SK-N-SH (cell line): ENCODE measurements at regions not wholly inside any gene's neighbourhood (a gene's known extent, or its start where the extent isn't known, plus 50 kb on each side); places are given as distances from the start of the nearest gene placed in this dataset.

Experiments used
- CTCF ChIA-PET: fragments of 300-600, 350-600 bp; formaldehyde crosslinking; extraction: SDS; loops from one replicate; lab custom pipeline; 2021; lab: Yijun Ruan, JAX
- POLR2A ChIA-PET: fragments of 350-600 bp; sonication (Branson Sonifier 250); formaldehyde crosslinking; extraction: SDS; loops from one replicate; lab custom pipeline; 2020; ENCODE audit warnings: antibody characterized with exemption, inconsistent platforms; lab: Yijun Ruan, JAX
- DNase-seq: peaks from one replicate; pipeline ENCODE4 v3.0.0; 2012
- H2AFZ ChIP-seq: fragments of 200-600 bp; sonication (generic); 2 replicates; pipeline ENCODE4 v1.8.1; 2016; ENCODE audit warnings: antibody characterized with exemption, mild to moderate bottlenecking, low read depth
- H3F3A ChIP-seq: fragments of 200-600 bp; sonication (generic); replicated peaks from 2 replicates; pipeline ENCODE3; 2016; ENCODE audit warnings: antibody characterized with exemption, mild to moderate bottlenecking; ENCODE audit not compliant: insufficient read depth
- H3K27ac ChIP-seq, 2 experiments: fragments of 200-500 bp in 1 of 2; fragments of 200-600 bp in 1 of 2; sonication (Bioruptor generic) in 1 of 2; sonication (generic), shearing (Covaris generic) in 1 of 2; 2 replicates each; pipeline versions ENCODE4 v1.5.1 to v1.6.1; 2014 to 2016; ENCODE audit warnings: low read depth in 2 of 2, inconsistent platforms in 1 of 2, low read length in 1 of 2, mild to moderate bottlenecking in 1 of 2, mixed read lengths in 1 of 2
- H3K27me3 ChIP-seq: fragments of 200-600 bp; sonication (generic), shearing (Covaris generic); 2 replicates; pipeline ENCODE4 v1.6.1; 2016; ENCODE audit warnings: mixed run types; ENCODE audit not compliant: insufficient read depth
- H3K36me3 ChIP-seq, 2 experiments: fragments of 200-500 bp in 1 of 2; fragments of 200-600 bp in 1 of 2; sonication (Bioruptor generic) in 1 of 2; sonication (generic) in 1 of 2; replicated peaks in 1 of 2; 2 replicates each; pipeline versions ENCODE3 to v1.5.1; 2014 to 2016; ENCODE audit warnings: low read length in 1 of 2, mild to moderate bottlenecking in 1 of 2; ENCODE audit not compliant: insufficient read depth in 2 of 2, control insufficient read depth in 1 of 2
- H3K4me1 ChIP-seq, 2 experiments: fragments of 200-500 bp in 1 of 2; fragments of 200-600 bp in 1 of 2; sonication (Bioruptor generic) in 1 of 2; sonication (generic), shearing (Covaris generic) in 1 of 2; 2 replicates each; pipeline versions ENCODE4 v1.5.1 to v1.6.1; 2014 to 2016; ENCODE audit warnings: low read depth in 1 of 2, low read length in 1 of 2, mixed run types in 1 of 2; ENCODE audit not compliant: insufficient read depth in 2 of 2, control insufficient read depth in 1 of 2
- H3K4me2 ChIP-seq: fragments of 200-600 bp; sonication (generic), shearing (Covaris generic); 2 replicates; pipeline ENCODE4 v1.6.1; 2017; ENCODE audit warnings: mixed run types
- H3K4me3 ChIP-seq, 2 experiments: fragments of 200-500 bp in 1 of 2; fragments of 200-600 bp in 1 of 2; sonication (Bioruptor generic) in 1 of 2; sonication (generic), shearing (Covaris generic) in 1 of 2; 2 replicates each; pipeline versions ENCODE4 v1.5.1 to v1.8.1; 2014 to 2016; ENCODE audit warnings: low read depth in 2 of 2, inconsistent platforms in 1 of 2, low read length in 1 of 2, mild to moderate bottlenecking in 1 of 2, mixed read lengths in 1 of 2, moderate library complexity in 1 of 2
- H3K79me2 ChIP-seq: fragments of 200-600 bp; sonication (generic); 2 replicates; pipeline ENCODE4 v1.8.1; 2017; ENCODE audit warnings: mild to moderate bottlenecking; ENCODE audit not compliant: insufficient read depth
- H3K9ac ChIP-seq: fragments of 200-600 bp; sonication (generic); 2 replicates; pipeline ENCODE4 v1.6.1; 2017; ENCODE audit warnings: mixed run types
- H3K9me2 ChIP-seq: fragments of 200-600 bp; sonication (generic); 2 replicates; pipeline ENCODE4 v1.6.1; 2017; ENCODE audit warnings: mixed run types
- H3K9me3 ChIP-seq: fragments of 200-600 bp; sonication (generic); 2 replicates; pipeline ENCODE4 v1.6.1; 2017; ENCODE audit warnings: mixed run types, mild to moderate bottlenecking, moderate library complexity
- H4K20me1 ChIP-seq: fragments of 200-600 bp; sonication (generic); 2 replicates; pipeline ENCODE4 v1.6.1; 2017; ENCODE audit warnings: mild to moderate bottlenecking, mixed run types; ENCODE audit not compliant: insufficient read depth
- CHD2 ChIP-seq: fragments of 150-350 bp; IDR thresholded peaks from 2 replicates; pipeline ENCODE4 v1.6.1; 2018; ENCODE audit warnings: low read length; ENCODE audit not compliant: partially characterized antibody
- CTCF ChIP-seq: fragments of 200-600 bp; sonication (generic); IDR thresholded peaks from 2 replicates; pipeline ENCODE4 v1.6.1; 2017; ENCODE audit warnings: antibody characterized with exemption, mild to moderate bottlenecking, moderate library complexity
- MAX ChIP-seq: IDR thresholded peaks from 2 replicates; pipeline ENCODE4 v1.4.0; 2012; ENCODE audit warnings: low read depth
- MXI1 ChIP-seq: IDR thresholded peaks from 2 replicates; pipeline ENCODE4 v1.6.1; 2012; ENCODE audit warnings: mild to moderate bottlenecking, low read depth, low read length, improper control_type of control experiment
- NRF1 ChIP-seq: IDR thresholded peaks from 2 replicates; pipeline ENCODE4 v1.6.1; 2012; ENCODE audit warnings: low read depth, mild to moderate bottlenecking, low read length
- POLR2AphosphoS5 ChIP-seq: IDR thresholded peaks from 2 replicates; pipeline ENCODE4 v1.6.1; 2012; ENCODE audit warnings: low read depth, low read length
- RAD21 ChIP-seq: IDR thresholded peaks from 2 replicates; pipeline ENCODE4 v1.6.1; 2012; ENCODE audit warnings: mild to moderate bottlenecking, low read length
- REST ChIP-seq: IDR thresholded peaks from 2 replicates; pipeline ENCODE4 v1.6.1; 2012; ENCODE audit warnings: mild to moderate bottlenecking, low read depth, low read length, moderate library complexity
- SIN3A ChIP-seq: IDR thresholded peaks from 2 replicates; pipeline ENCODE4 v1.6.1; 2012; ENCODE audit warnings: low read depth, mild to moderate bottlenecking, low read length, moderate library complexity, borderline replicate concordance
- TAF1 ChIP-seq: IDR thresholded peaks from 2 replicates; pipeline ENCODE4 v1.6.1; 2012; ENCODE audit warnings: low read depth, mild to moderate bottlenecking, low read length, moderate library complexity, borderline replicate concordance
- TCF12 ChIP-seq: IDR thresholded peaks from 2 replicates; pipeline ENCODE4 v1.4.0; 2012
- USF2 ChIP-seq: fragments of 150-350 bp; IDR thresholded peaks from 2 replicates; pipeline ENCODE4 v1.6.1; 2017; ENCODE audit warnings: antibody characterized with exemption, low read length, low read depth, borderline replicate concordance
- ZBTB33 ChIP-seq: IDR thresholded peaks from 2 replicates; pipeline ENCODE4 v1.4.0; 2012; ENCODE audit warnings: low read depth, borderline replicate concordance
- WGBS: methylation state at CpG from one replicate; pipeline ENCODE4 v1.1.6; 2017; ENCODE audit warnings: low lambda C conversion rate; 5-methylcytosine and 5-hydroxymethylcytosine counted together
- TF ChIP-seq, protein P1 (sequence below): IDR thresholded peaks from 2 replicates; pipeline ENCODE4 v1.4.0; 2012; ENCODE audit warnings: low read depth, borderline replicate concordance

DNA sequence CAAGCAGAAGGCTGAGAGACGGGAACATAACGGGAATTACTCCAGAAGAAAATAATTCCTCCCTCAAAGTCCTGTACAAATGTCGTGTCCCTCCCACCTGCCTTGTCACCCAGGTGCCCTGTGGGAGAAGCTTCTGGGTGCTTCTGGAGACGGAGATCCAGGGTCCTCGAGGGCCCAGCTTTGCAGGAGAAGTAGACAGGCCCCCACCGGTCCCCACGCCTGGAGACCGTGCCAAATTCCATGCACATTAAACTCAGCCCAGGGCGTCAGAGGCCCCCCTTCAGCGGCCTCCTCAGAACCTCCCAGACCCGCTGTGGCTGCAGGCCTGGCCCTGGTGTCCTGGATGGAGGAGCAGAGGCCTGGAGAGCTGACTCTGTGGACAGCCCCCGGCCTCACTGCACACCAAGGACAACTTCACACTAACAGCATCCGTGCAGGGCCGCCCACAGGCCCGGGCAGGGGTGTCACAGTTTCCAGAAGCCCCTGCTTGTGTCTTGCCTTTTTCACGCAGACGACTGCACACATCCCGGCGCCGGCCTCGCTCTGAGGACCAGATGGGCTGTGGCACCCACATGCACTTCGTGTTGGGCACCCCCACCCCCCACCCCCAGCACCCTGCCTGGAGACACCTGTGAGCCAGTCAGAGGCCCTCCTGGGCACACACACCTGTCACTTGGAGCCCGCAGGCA, 734.3 kb downstream of the BRD1 start (continued):
- TF ChIP-seq ZBTB33 (no peak), TAF1 (no peak)

GRCh38 chr22:49092716-49093115, 735.0 kb downstream of the BRD1 start:
- TF ChIP-seq ZBTB33 (no peak), USF2 (no peak), REST (no peak), POLR2AphosphoS5 (no peak), MXI1 (no peak), SIN3A (no peak), CHD2 (no peak), RAD21 (no peak), CTCF (no peak), NRF1 (no peak), MAX (no peak), TCF12 (no peak)
- TF ChIP-seq, protein P1, sequence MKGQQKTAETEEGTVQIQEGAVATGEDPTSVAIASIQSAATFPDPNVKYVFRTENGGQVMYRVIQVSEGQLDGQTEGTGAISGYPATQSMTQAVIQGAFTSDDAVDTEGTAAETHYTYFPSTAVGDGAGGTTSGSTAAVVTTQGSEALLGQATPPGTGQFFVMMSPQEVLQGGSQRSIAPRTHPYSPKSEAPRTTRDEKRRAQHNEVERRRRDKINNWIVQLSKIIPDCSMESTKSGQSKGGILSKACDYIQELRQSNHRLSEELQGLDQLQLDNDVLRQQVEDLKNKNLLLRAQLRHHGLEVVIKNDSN: no peak
- Histone ChIP-seq H3F3A (no peaks in the 10 kb centered on the region), H3K9ac (no peak overlapping the region), H3K4me3 (no peak overlapping the region), H3K9me2 (no peaks in the 10 kb centered on the region), H3K79me2 (no peaks in the 10 kb centered on the region), H3K36me3 (no peaks in the 10 kb centered on the region), H3K9me3 (no peaks in the 10 kb centered on the region), H2AFZ (no peak overlapping the region), H3K4me1 (peaks cover 0 to 7% of the 10 kb centered on the region in 2 experiments; a peak in 1 of 4 replicates), H3K4me2 (no peak overlapping the region), H3K27me3 (no peaks in the 10 kb centered on the region; the same call in 1 of the 2 replicates), H3K27ac (no peak overlapping the region), H4K20me1 (no peaks in the 10 kb centered on the region)
- WGBS: 43% methylated on average over 14 of the region's 15 CpGs
- POLR2A ChIA-PET: no interaction called here
- no peak for DNase-seq
- CTCF ChIA-PET: interaction anchor here (1.2 to 1.8 kb wide), 2 partner anchors 46 to 212 kb away, joined by 3 to 5 read pairs; no protein-coding TSS in a partner anchor
